SIG-M5 treated with dmso at 0.1 percent for 504 hours (cell line): ENCODE measurements at regions not wholly inside any gene's neighbourhood (a gene's known extent, or its start where the extent isn't known, plus 50 kb on each side); places are given as distances from the start of the nearest gene placed in this dataset.
"Not testable (repeated sequence)": the region's sequence is repeated elsewhere in the genome, so short reads cannot be mapped to it uniquely, and the experiment has no call there.

Source experiments
- DNase-seq: peaks from one replicate; lab custom pipeline; 2025; ENCODE audit not compliant: unreplicated experiment; lab: John Stamatoyannopoulos, UW

- peak; percentile 16 for DNase-seq
These were observed 144.4 kb downstream of the PTBP2 start for GRCh38 chr1:96865731-96866685.

- no peak for DNase-seq
These were observed 151.2 kb downstream of the PTBP2 start for GRCh38 chr1:96872757-96873156.

GRCh38 chr1:96878640-96879039 lies 157.1 kb downstream of the PTBP2 start:
- no peak for DNase-seq

GRCh38 chr1:96880626-96881025 lies 159.0 kb downstream of the PTBP2 start:
- no peak for DNase-seq

- no peak for DNase-seq
These were observed 160.5 kb downstream of the PTBP2 start for GRCh38 chr1:96882096-96882495.

- no peak for DNase-seq
These were observed 164.9 kb downstream of the PTBP2 start for GRCh38 chr1:96886474-96886873.

- DNase-seq = no peak
These were observed 165.9 kb downstream of the PTBP2 start for GRCh38 chr1:96887501-96887900.

- no peak for DNase-seq
These were observed 180.3 kb downstream of the PTBP2 start for GRCh38 chr1:96901783-96902363.

- no peak for DNase-seq
These were observed 190.7 kb downstream of the PTBP2 start for GRCh38 chr1:96912248-96912647.

- DNase-seq = not testable (repeated sequence)
These were observed 194.1 kb downstream of the PTBP2 start for GRCh38 chr1:96915701-96916100.

GRCh38 chr1:96918406-96918805 lies 196.8 kb downstream of the PTBP2 start:
- DNase-seq = no peak

GRCh38 chr1:96922181-96922580 lies 200.6 kb downstream of the PTBP2 start:
- no peak for DNase-seq

GRCh38 chr1:96923753-96924152 lies 202.2 kb downstream of the PTBP2 start:
- no peak for DNase-seq

GRCh38 chr1:96926176-96926575 lies 204.6 kb downstream of the PTBP2 start:
- no peak for DNase-seq

GRCh38 chr1:96927125-96927524 lies 205.5 kb downstream of the PTBP2 start:
- DNase-seq = no peak

GRCh38 chr1:96931136-96931535 lies 209.6 kb downstream of the PTBP2 start:
- no peak for DNase-seq

- DNase-seq = no peak
These were observed 212.7 kb downstream of the PTBP2 start for GRCh38 chr1:96934282-96934681.

GRCh38 chr1:96944432-96945092 lies 223.0 kb downstream of the PTBP2 start:
- DNase-seq = no peak

GRCh38 chr1:96945509-96946084 lies 224.0 kb downstream of the PTBP2 start:
- DNase-seq = no peak

GRCh38 chr1:96955307-96956012 lies 233.9 kb downstream of the PTBP2 start:
- DNase-seq = no peak

- no peak for DNase-seq
These were observed 240.6 kb downstream of the PTBP2 start for GRCh38 chr1:96962216-96962615.
